ENCODE measurements at regions not wholly inside any gene's neighbourhood (a gene's known extent, or its start where the extent isn't known, plus 50 kb on each side); places are given as distances from the start of the nearest gene placed in this dataset.

- no peak for DNase-seq
- Histone ChIP-seq H3K4me3 (ENCODE audit: low read depth in 2 of 2, low read length in 1 of 2) (no peak overlapping the region), H3K9me3 (no peaks in the 10 kb centered on the region), H3K9ac (no peak overlapping the region), H3F3A (replicated peaks; ENCODE audit: insufficient read depth) (no peaks in the 10 kb centered on the region), H3K36me3 (replicated peaks in 1 of 2; ENCODE audit: control insufficient read depth in 1 of 2, insufficient read depth in 2 of 2, low read length in 1 of 2) (no peaks in the 10 kb centered on the region), H3K79me2 (ENCODE audit: insufficient read depth) (no peaks in the 10 kb centered on the region), H3K27me3 (ENCODE audit: insufficient read depth) (no peaks in the 10 kb centered on the region), H2AFZ (ENCODE audit: low read depth) (no peak overlapping the region), H3K4me1 (ENCODE audit: control insufficient read depth in 1 of 2, insufficient read depth in 2 of 2, low read depth in 1 of 2, low read length in 1 of 2) (peaks cover 0 to 7% of the 10 kb centered on the region in 2 experiments; a peak in 2 of 4 replicates), H3K4me2 (no peak overlapping the region), H3K9me2 (no peaks in the 10 kb centered on the region), H4K20me1 (ENCODE audit: insufficient read depth) (no peaks in the 10 kb centered on the region), H3K27ac (ENCODE audit: low read depth in 2 of 2, low read length in 1 of 2) (no peak overlapping the region)
- 77% methylated on average over 6 of the region's 7 CpGs for WGBS (ENCODE audit: low lambda C conversion rate)
- no peak for TF ChIP-seq USF1 (IDR thresholded peaks at IDR 0.05; ENCODE audit: borderline replicate concordance, low read depth)
- no peak for TF ChIP-seq GATA2 (CRISPR knock-in tag; IDR thresholded peaks at IDR 0.05)
- TF ChIP-seq USF2 (IDR thresholded peaks at IDR 0.05; ENCODE audit: borderline replicate concordance, low read depth, low read length): no peak
- no peak for TF ChIP-seq EP300 (IDR thresholded peaks at IDR 0.05; ENCODE audit: borderline replicate concordance in 1 of 2, low read depth in 1 of 2, low read length in 1 of 2)
- no peak for TF ChIP-seq SMC3 (IDR thresholded peaks at IDR 0.05; ENCODE audit: low read depth, low read length)
- no peak for TF ChIP-seq FOXJ3 (CRISPR knock-in tag; IDR thresholded peaks at IDR 0.05)
- no peak for TF ChIP-seq MXI1 (IDR thresholded peaks at IDR 0.05; ENCODE audit: low read depth, low read length)
- TF ChIP-seq IRF3 (IDR thresholded peaks at IDR 0.05; ENCODE audit: low read depth, low read length): no peak
- ChIA-PET POLR2A (no interaction called here), CTCF (no interaction called here)
Measured at GRCh38 chr10:29962166-29962850, 97.1 kb downstream of the JCAD start.

GRCh38 chr10:29961351-29961750 lies 98.0 kb downstream of the JCAD start:
- ChIA-PET CTCF (interaction anchor here (1.4 kb wide), 1 partner anchor 37 kb away, joined by 5 read pairs; no protein-coding TSS in a partner anchor), POLR2A (no interaction called here)
- Histone ChIP-seq H3K79me2 (ENCODE audit: insufficient read depth) (no peaks in the 10 kb centered on the region), H4K20me1 (ENCODE audit: insufficient read depth) (no peaks in the 10 kb centered on the region), H3K4me2 (no peak overlapping the region), H3K9me3 (no peaks in the 10 kb centered on the region), H3K27me3 (ENCODE audit: insufficient read depth) (no peaks in the 10 kb centered on the region), H3K4me3 (ENCODE audit: low read depth in 2 of 2, low read length in 1 of 2) (no peak overlapping the region), H3K4me1 (ENCODE audit: control insufficient read depth in 1 of 2, insufficient read depth in 2 of 2, low read depth in 1 of 2, low read length in 1 of 2) (peaks cover 0 to 8% of the 10 kb centered on the region in 2 experiments; a peak in 2 of 4 replicates), H3K9me2 (no peaks in the 10 kb centered on the region), H3K9ac (no peak overlapping the region), H2AFZ (ENCODE audit: low read depth) (no peak overlapping the region), H3K27ac (ENCODE audit: low read depth in 2 of 2, low read length in 1 of 2) (no peak overlapping the region), H3K36me3 (replicated peaks in 1 of 2; ENCODE audit: control insufficient read depth in 1 of 2, insufficient read depth in 2 of 2, low read length in 1 of 2) (no peaks in the 10 kb centered on the region), H3F3A (replicated peaks; ENCODE audit: insufficient read depth) (no peaks in the 10 kb centered on the region)
- DNase-seq: no peak
- TF ChIP-seq FOXJ3 (CRISPR knock-in tag; IDR thresholded peaks at IDR 0.05) (no peak), SIN3A (IDR thresholded peaks at IDR 0.05; ENCODE audit: borderline replicate concordance, low read depth, low read length) (no peak), MAX (IDR thresholded peaks at IDR 0.05; ENCODE audit: low read depth) (no peak), GABPA (IDR thresholded peaks at IDR 0.05; ENCODE audit: low read depth) (no peak), RXRA (IDR thresholded peaks at IDR 0.05; ENCODE audit: borderline replicate concordance, low read depth) (no peak), TAF1 (IDR thresholded peaks at IDR 0.05; ENCODE audit: borderline replicate concordance, low read depth, low read length) (no peak), CTCF (IDR thresholded peaks at IDR 0.05) (no peak)
- 78% methylated on average over 6 of the region's 6 CpGs for WGBS (ENCODE audit: low lambda C conversion rate)

All from SK-N-SH (cell line).